H1 (cell line): ENCODE measurements at regions not wholly inside any gene's neighbourhood (a gene's known extent, or its start where the extent isn't known, plus 50 kb on each side); places are given as distances from the start of the nearest gene placed in this dataset.

Experiments used
- CTCF ChIA-PET: fragments of 300-600 bp; sonication (Branson Sonifier 250); formaldehyde crosslinking; loops from one replicate; lab custom pipeline; 2021; ENCODE audit not compliant: partially characterized antibody; lab: Charles Lee
- POLR2A ChIA-PET: fragments of 300-600 bp; sonication (Branson Sonifier 250); formaldehyde crosslinking; loops from one replicate; lab custom pipeline; 2021; ENCODE audit warnings: inconsistent platforms; ENCODE audit not compliant: partially characterized antibody; lab: Charles Lee
- DNase-seq, 2 experiments: peaks; one replicate each; pipeline versions ENCODE4 v3.0.0 to v3.0.0-alpha.2; 2010 to 2022; ENCODE audit warnings: low spot score in 2 of 2, low read depth in 1 of 2, mixed read lengths in 1 of 2
- FAIRE-seq: peaks from 2 replicates; lab custom pipeline; 2011; peaks lifted over from hg19 to GRCh38; lab: Jason Lieb, UNC
- H2AFZ ChIP-seq: 2 replicates; pipeline ENCODE4 v1.8.1; 2012; ENCODE audit warnings: low read length, inconsistent platforms
- H2AK5ac ChIP-seq: 2 replicates; pipeline ENCODE4 v1.6.1; 2013; ENCODE audit warnings: low read depth, low read length
- H2BK120ac ChIP-seq: replicated peaks from 2 replicates; pipeline ENCODE3; 2013; ENCODE audit warnings: low read depth, low read length, inconsistent platforms
- H2BK12ac ChIP-seq: 2 replicates; pipeline ENCODE4 v1.6.1; 2013; ENCODE audit warnings: low read depth, low read length
- H2BK15ac ChIP-seq: 2 replicates; pipeline ENCODE4 v1.6.1; 2013; ENCODE audit warnings: low read length
- H2BK20ac ChIP-seq: 2 replicates; pipeline ENCODE4 v1.6.1; 2013; ENCODE audit warnings: low read length
- H2BK5ac ChIP-seq: 2 replicates; pipeline ENCODE4 v1.6.1; 2013; ENCODE audit warnings: low read depth, low read length
- H3K14ac ChIP-seq: 2 replicates; pipeline ENCODE4 v1.6.1; 2013; ENCODE audit warnings: inconsistent platforms; ENCODE audit not compliant: insufficient read length
- H3K18ac ChIP-seq: 2 replicates; pipeline ENCODE4 v1.6.1; 2013; ENCODE audit warnings: low read length; ENCODE audit errors: extremely low read depth
- H3K23ac ChIP-seq: 2 replicates; pipeline ENCODE4 v1.6.1; 2013; ENCODE audit warnings: inconsistent platforms; ENCODE audit not compliant: insufficient read length
- H3K23me2 ChIP-seq: 2 replicates; pipeline ENCODE4 v1.6.1; 2013; ENCODE audit warnings: low read depth, low read length
- H3K27ac ChIP-seq: 2 replicates; pipeline ENCODE4 v1.6.1; 2011; ENCODE audit warnings: low read depth, low read length, inconsistent platforms
- H3K27me3 ChIP-seq, 4 experiments: replicated peaks in 1 of 4; 1 replicate in 1 of 4; 2 replicates in 3 of 4; pipeline versions ENCODE4 v1.6.1 to v1.8.1; 2011 to 2013; ENCODE audit warnings: low read length in 3 of 4, mild to moderate bottlenecking in 3 of 4, inconsistent platforms in 2 of 4, mixed read lengths in 2 of 4, moderate library complexity in 1 of 4; ENCODE audit not compliant: control insufficient read depth in 3 of 4, insufficient read depth in 3 of 4; ENCODE audit errors: extremely low read depth in 1 of 4
- H3K36me3 ChIP-seq, 4 experiments: 2 replicates each; pipeline versions ENCODE4 v1.6.1 to v1.8.1; 2011 to 2013; ENCODE audit warnings: mild to moderate bottlenecking in 4 of 4, low read length in 3 of 4, moderate library complexity in 2 of 4, control low read depth in 1 of 4, inconsistent platforms in 1 of 4; ENCODE audit not compliant: insufficient read depth in 4 of 4, control insufficient read depth in 2 of 4
- H3K4ac ChIP-seq: replicated peaks from 2 replicates; pipeline ENCODE3; 2013; ENCODE audit warnings: low read length, low read depth, mixed read lengths, inconsistent platforms; ENCODE audit not compliant: insufficient read length
- H3K4me1 ChIP-seq, 4 experiments: replicated peaks in 1 of 4; 1 replicate in 1 of 4; 2 replicates in 3 of 4; pipeline versions ENCODE4 v1.6.1 to v1.8.1; 2011 to 2013; ENCODE audit warnings: low read length in 3 of 4, inconsistent platforms in 2 of 4, mixed read lengths in 1 of 4; ENCODE audit not compliant: insufficient read depth in 4 of 4, control insufficient read depth in 3 of 4
- H3K4me2 ChIP-seq, 2 experiments: 2 replicates each; pipeline versions ENCODE4 v1.6.1 to v1.8.1; 2011 to 2013; ENCODE audit warnings: low read depth in 2 of 2, low read length in 2 of 2, control low read depth in 1 of 2, inconsistent platforms in 1 of 2, mild to moderate bottlenecking in 1 of 2; ENCODE audit not compliant: insufficient read depth in 1 of 2
- H3K4me3 ChIP-seq, 4 experiments: fragments of 200-600, 300-600 bp in 1 of 4; sonication (generic), shearing (Covaris generic), sonication (Bioruptor Twin) in 1 of 4; 2 replicates each; pipeline versions ENCODE4 v1.5.1 to v1.8.1; 2011 to 2016; ENCODE audit warnings: low read length in 4 of 4, low read depth in 3 of 4, control low read depth in 2 of 4, inconsistent platforms in 2 of 4, mild to moderate bottlenecking in 2 of 4, mixed read lengths in 1 of 4, moderate library complexity in 1 of 4; ENCODE audit not compliant: insufficient read depth in 2 of 4; ENCODE audit errors: extremely low read depth in 1 of 4
- H3K56ac ChIP-seq: replicated peaks from 2 replicates; pipeline ENCODE3; 2013; ENCODE audit warnings: low read depth, mild to moderate bottlenecking, mixed read lengths, low read length, inconsistent platforms; ENCODE audit not compliant: insufficient read length
- H3K79me1 ChIP-seq: 2 replicates; pipeline ENCODE4 v1.6.1; 2013; ENCODE audit warnings: low read depth, low read length, control low read depth
- H3K79me2 ChIP-seq, 2 experiments: 2 replicates each; pipeline versions ENCODE4 v1.6.1 to v1.8.1; 2012 to 2013; ENCODE audit warnings: low read length in 2 of 2, mild to moderate bottlenecking in 2 of 2, inconsistent platforms in 1 of 2; ENCODE audit not compliant: insufficient read depth in 2 of 2, control insufficient read depth in 1 of 2
- H3K9ac ChIP-seq, 4 experiments: replicated peaks in 1 of 4; 1 replicate in 1 of 4; 2 replicates in 3 of 4; pipeline versions ENCODE4 v1.6.1 to v1.8.1; 2011 to 2013; ENCODE audit warnings: low read depth in 3 of 4, low read length in 3 of 4, control low read depth in 2 of 4, mild to moderate bottlenecking in 2 of 4, moderate library complexity in 2 of 4, inconsistent platforms in 1 of 4; ENCODE audit errors: extremely low read depth in 1 of 4
- H3K9me3 ChIP-seq, 2 experiments: 2 replicates each; pipeline versions ENCODE4 v1.6.1 to v1.8.1; 2012 to 2013; ENCODE audit warnings: mild to moderate bottlenecking in 2 of 2, moderate library complexity in 2 of 2, control low read depth in 1 of 2, inconsistent platforms in 1 of 2, low read depth in 1 of 2, low read length in 1 of 2, mixed read lengths in 1 of 2; ENCODE audit not compliant: insufficient read depth in 2 of 2
- H4K20me1 ChIP-seq, 2 experiments: replicated peaks in 1 of 2; 2 replicates each; pipeline versions ENCODE3 to v1.8.1; 2011 to 2013; ENCODE audit warnings: inconsistent platforms in 2 of 2, low read length in 2 of 2, mild to moderate bottlenecking in 1 of 2; ENCODE audit not compliant: insufficient read depth in 2 of 2, control insufficient read depth in 1 of 2
- H4K5ac ChIP-seq: 2 replicates; pipeline ENCODE4 v1.6.1; 2013; ENCODE audit warnings: low read length, low read depth, mixed read lengths, inconsistent platforms; ENCODE audit not compliant: insufficient read length
- H4K8ac ChIP-seq: 2 replicates; pipeline ENCODE4 v1.8.0; 2013; ENCODE audit warnings: mild to moderate bottlenecking, moderate library complexity, low read length, inconsistent platforms; ENCODE audit not compliant: insufficient read depth; ENCODE audit errors: extremely low read depth
- H4K91ac ChIP-seq: replicated peaks from 2 replicates; pipeline ENCODE3; 2013; ENCODE audit warnings: low read length, mixed read lengths, inconsistent platforms; ENCODE audit not compliant: insufficient read length
- ASH2L ChIP-seq: fragments of 200-600, 300-600 bp; sonication (generic); IDR thresholded peaks from one replicate; pipeline ENCODE4 v1.7.1; 2017; ENCODE audit warnings: low read length
- CHD2 ChIP-seq: IDR thresholded peaks from 2 replicates; pipeline ENCODE4 v1.6.1; 2012; ENCODE audit warnings: low read length, improper control_type of control experiment
- EZH2 ChIP-seq: fragments of 200-600 bp; sonication (generic); IDR thresholded peaks from 2 replicates; pipeline ENCODE4 v1.7.1; 2012; ENCODE audit warnings: low read depth, mild to moderate bottlenecking, moderate library complexity, low read length, inconsistent platforms; ENCODE audit not compliant: severe bottlenecking
- HDAC2 ChIP-seq, 2 experiments: fragments of 300-600 bp in 1 of 2; sonication (generic) in 1 of 2; IDR thresholded peaks; 2 replicates each; pipeline ENCODE4 v1.6.1; 2011 to 2012; ENCODE audit warnings: low read depth in 2 of 2, low read length in 2 of 2, mild to moderate bottlenecking in 2 of 2, moderate library complexity in 2 of 2, borderline replicate concordance in 1 of 2, inconsistent platforms in 1 of 2
- NANOG ChIP-seq: IDR thresholded peaks from 2 replicates; pipeline ENCODE4 v1.6.1; 2011; ENCODE audit warnings: low read length, low read depth, mild to moderate bottlenecking, inconsistent platforms; ENCODE audit not compliant: insufficient read depth, poor library complexity, severe bottlenecking
- NRF1 ChIP-seq: IDR thresholded peaks from 2 replicates; pipeline ENCODE4 v1.6.1; 2011; ENCODE audit warnings: mild to moderate bottlenecking, low read depth, low read length, improper control_type of control experiment
- POU5F1 ChIP-seq: IDR thresholded peaks from 2 replicates; pipeline ENCODE4 v1.6.1; 2011; ENCODE audit warnings: low read depth, mild to moderate bottlenecking, low read length, moderate library complexity
- RBBP5 ChIP-seq: IDR thresholded peaks from 2 replicates; pipeline ENCODE4 v1.7.1; 2012; ENCODE audit warnings: low read depth, mild to moderate bottlenecking, inconsistent platforms, low read length, moderate library complexity, borderline replicate concordance
- RFX5 ChIP-seq: IDR thresholded peaks from 2 replicates; pipeline ENCODE4 v1.6.1; 2011; ENCODE audit warnings: low read depth, low read length, improper control_type of control experiment, borderline replicate concordance
- SAP30 ChIP-seq: fragments of 300-600 bp; sonication (generic); IDR thresholded peaks from 2 replicates; pipeline ENCODE4 v1.7.1; 2012; ENCODE audit warnings: low read length, moderate library complexity, mild to moderate bottlenecking, inconsistent platforms; ENCODE audit not compliant: insufficient read depth, insufficient replicate concordance
- SP1 ChIP-seq: IDR thresholded peaks from 2 replicates; pipeline ENCODE4 v1.6.1; 2011; ENCODE audit warnings: low read depth, low read length
- TAF7 ChIP-seq: optimal IDR thresholded peaks from 2 replicates; pipeline ENCODE3; 2011; ENCODE audit warnings: low read depth, mild to moderate bottlenecking, inconsistent platforms, low read length, moderate library complexity, borderline replicate concordance
- ZNF274 ChIP-seq: IDR thresholded peaks from 2 replicates; pipeline ENCODE4 v1.7.0; 2012; ENCODE audit warnings: low read length, borderline replicate concordance; ENCODE audit errors: extremely low read depth
- WGBS, 2 experiments: shearing (Covaris generic) in 1 of 2; methylation state at CpG; one replicate each; pipeline versions ENCODE4 v1.1.6 to v1.1.7; 2013 to 2015; ENCODE audit warnings: low lambda C conversion rate in 2 of 2, mixed read lengths in 2 of 2, inconsistent platforms in 1 of 2, low coverage in 1 of 2, missing lambda C conversion rate in 1 of 2; ENCODE audit not compliant: insufficient replicate concordance in 2 of 2, insufficient coverage in 1 of 2, insufficient read length in 1 of 2; ENCODE audit errors: extremely low coverage in 1 of 2, missing lambda C conversion rate in 1 of 2; 5-methylcytosine and 5-hydroxymethylcytosine counted together

GRCh38 chr6:14310960-14311359 is 193.4 kb downstream of the CD83 start:
- Histone ChIP-seq H3K9ac (no peak overlapping the region), H2AFZ (no peak overlapping the region), H3K14ac (no peak overlapping the region), H3K4me3 (no peak overlapping the region), H2BK20ac (peak overlapping the region; percentile 80; the same call in 1 of the 2 replicates), H2BK5ac (no peak overlapping the region), H3K9me3 (no peaks in the 10 kb centered on the region), H2AK5ac (peak overlapping the region; percentile 87; the same call in 1 of the 2 replicates), H2BK120ac (no peak overlapping the region), H3K27ac (no peak overlapping the region), H4K91ac (no peak overlapping the region), H4K20me1 (no peaks in the 10 kb centered on the region), H2BK15ac (no peak overlapping the region), H3K23me2 (no peaks in the 10 kb centered on the region), H4K5ac (no peak overlapping the region), H3K18ac (no peak overlapping the region), H3K4me2 (no peak overlapping the region), H3K79me1 (no peaks in the 10 kb centered on the region), H3K4ac (no peak overlapping the region), H3K27me3 (no peaks in the 10 kb centered on the region), H4K8ac (no peak overlapping the region), H3K23ac (no peak overlapping the region), H3K56ac (no peak overlapping the region), H3K36me3 (no peaks in the 10 kb centered on the region), H2BK12ac (peak overlapping the region; percentile 88; the same call in 1 of the 2 replicates), H3K79me2 (no peaks in the 10 kb centered on the region), H3K4me1 (peaks cover 0 to 1% (median 0%) of the 10 kb centered on the region in 4 experiments; a peak in 1 of 7 replicates)
- no peak for TF ChIP-seq HDAC2 (IDR thresholded peaks at IDR 0.05; ENCODE audit: borderline replicate concordance in 1 of 2, low read depth in 2 of 2, low read length in 2 of 2)
- TF ChIP-seq POU5F1 = no peak
- no peak for TF ChIP-seq NANOG
- TF ChIP-seq RBBP5 = no peak
- TF ChIP-seq SP1 = no peak
- TF ChIP-seq NRF1 = no peak
- no peak for TF ChIP-seq EZH2
- TF ChIP-seq CHD2 = no peak
- TF ChIP-seq RFX5 = no peak
- no peak for TF ChIP-seq SAP30
- TF ChIP-seq ASH2L = no peak
- TF ChIP-seq ZNF274 = no peak
- no peak for TF ChIP-seq TAF7
- POLR2A ChIA-PET = no interaction called here
- 83% methylated on average over 5 of the region's 5 CpGs; no CpG with 5 or more reads in 1 of the 2 experiments for WGBS, 2 experiments
- DNase-seq = no peak
- FAIRE-seq = no peak
- CTCF ChIA-PET = interaction anchor here (1.4 kb wide), 1 partner anchor 38 kb away, joined by 5 read pairs; no protein-coding TSS in a partner anchor
